ENCODE measurements at regions not wholly inside any gene's neighbourhood (a gene's known extent, or its start where the extent isn't known, plus 50 kb on each side); places are given as distances from the start of the nearest gene placed in this dataset.

DNA sequence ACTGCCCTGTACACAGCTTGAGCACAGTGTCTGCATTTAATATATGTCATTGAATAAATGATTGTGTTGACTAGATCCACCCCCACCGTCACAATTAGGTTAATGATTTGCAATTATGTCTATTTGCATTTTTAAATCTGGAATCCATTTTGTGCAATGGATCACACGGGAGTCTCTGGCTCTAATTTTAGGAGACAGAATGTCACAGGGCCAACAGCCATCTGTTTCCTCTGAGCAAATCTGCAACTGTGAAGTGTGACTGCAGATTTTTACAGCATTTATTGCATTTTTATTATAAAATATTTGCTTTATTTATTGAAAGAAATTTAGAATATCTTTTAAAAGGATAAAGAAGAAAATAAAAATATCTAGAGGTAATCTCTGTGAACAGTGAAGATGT, 316.8 kb downstream of the HS3ST1 start:
- TF ChIP-seq, protein P1, sequence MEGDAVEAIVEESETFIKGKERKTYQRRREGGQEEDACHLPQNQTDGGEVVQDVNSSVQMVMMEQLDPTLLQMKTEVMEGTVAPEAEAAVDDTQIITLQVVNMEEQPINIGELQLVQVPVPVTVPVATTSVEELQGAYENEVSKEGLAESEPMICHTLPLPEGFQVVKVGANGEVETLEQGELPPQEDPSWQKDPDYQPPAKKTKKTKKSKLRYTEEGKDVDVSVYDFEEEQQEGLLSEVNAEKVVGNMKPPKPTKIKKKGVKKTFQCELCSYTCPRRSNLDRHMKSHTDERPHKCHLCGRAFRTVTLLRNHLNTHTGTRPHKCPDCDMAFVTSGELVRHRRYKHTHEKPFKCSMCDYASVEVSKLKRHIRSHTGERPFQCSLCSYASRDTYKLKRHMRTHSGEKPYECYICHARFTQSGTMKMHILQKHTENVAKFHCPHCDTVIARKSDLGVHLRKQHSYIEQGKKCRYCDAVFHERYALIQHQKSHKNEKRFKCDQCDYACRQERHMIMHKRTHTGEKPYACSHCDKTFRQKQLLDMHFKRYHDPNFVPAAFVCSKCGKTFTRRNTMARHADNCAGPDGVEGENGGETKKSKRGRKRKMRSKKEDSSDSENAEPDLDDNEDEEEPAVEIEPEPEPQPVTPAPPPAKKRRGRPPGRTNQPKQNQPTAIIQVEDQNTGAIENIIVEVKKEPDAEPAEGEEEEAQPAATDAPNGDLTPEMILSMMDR (IDR thresholded peaks at IDR 0.05): no peak
- no peak for TF ChIP-seq POLR2A (IDR thresholded peaks at IDR 0.05)

Data from adrenal gland (tissue), 5 donors.